Panc1 (cell line): ENCODE measurements at regions not wholly inside any gene's neighbourhood (a gene's known extent, or its start where the extent isn't known, plus 50 kb on each side); places are given as distances from the start of the nearest gene placed in this dataset.

ENCODE experiments used
- POLR2AphosphoS5 ChIP-seq: IDR thresholded peaks from 2 replicates; pipeline ENCODE4 v1.6.1; 2012; ENCODE audit warnings: mild to moderate bottlenecking, low read depth, low read length, moderate library complexity
- SIN3A ChIP-seq: IDR thresholded peaks from 2 replicates; pipeline ENCODE4 v1.6.1; 2012; ENCODE audit warnings: low read depth, mild to moderate bottlenecking, low read length, moderate library complexity, borderline replicate concordance; ENCODE audit not compliant: insufficient read depth
- TCF7L2 ChIP-seq: IDR thresholded peaks from 2 replicates; pipeline ENCODE4 v1.6.1; 2011; ENCODE audit warnings: mild to moderate bottlenecking, low read depth, low read length, inconsistent platforms
- TF ChIP-seq, protein P1 (sequence below): fragments of 450-650 bp; IDR thresholded peaks from 2 replicates; pipeline ENCODE4 v1.5.1; 2017; ENCODE audit warnings: mild to moderate bottlenecking
- TF ChIP-seq, protein P2 (sequence below), 2 experiments: IDR thresholded peaks; 2 replicates each; pipeline ENCODE4 v1.6.1; 2011 to 2012; ENCODE audit warnings: low read depth in 2 of 2, control low read depth in 1 of 2, low read length in 1 of 2, mild to moderate bottlenecking in 1 of 2, moderate library complexity in 1 of 2; ENCODE audit not compliant: insufficient read depth in 1 of 2

DNA sequence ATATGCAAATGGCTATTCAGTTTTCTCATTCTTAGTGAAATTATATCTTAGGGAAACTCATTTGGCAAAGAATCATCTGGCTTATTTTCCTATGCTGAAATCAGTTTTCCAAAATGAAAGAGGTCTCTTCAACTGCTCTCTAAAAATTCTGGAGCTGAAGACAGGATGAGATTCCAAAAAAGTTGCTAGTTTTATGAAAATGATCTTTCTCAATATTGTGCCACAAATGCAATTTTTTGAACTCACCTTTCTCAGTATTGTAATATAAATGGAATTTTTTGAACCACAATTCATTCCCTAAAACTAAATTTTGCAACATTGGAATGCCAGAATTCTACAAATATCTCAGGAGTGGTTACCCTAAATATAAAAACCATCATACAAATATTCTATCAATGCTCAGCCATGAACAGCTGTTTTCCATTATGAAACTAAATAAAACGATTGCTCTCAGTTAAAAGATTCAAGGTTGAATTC, 147.7 kb upstream of the PKDCC start:
- TF ChIP-seq, protein P1, sequence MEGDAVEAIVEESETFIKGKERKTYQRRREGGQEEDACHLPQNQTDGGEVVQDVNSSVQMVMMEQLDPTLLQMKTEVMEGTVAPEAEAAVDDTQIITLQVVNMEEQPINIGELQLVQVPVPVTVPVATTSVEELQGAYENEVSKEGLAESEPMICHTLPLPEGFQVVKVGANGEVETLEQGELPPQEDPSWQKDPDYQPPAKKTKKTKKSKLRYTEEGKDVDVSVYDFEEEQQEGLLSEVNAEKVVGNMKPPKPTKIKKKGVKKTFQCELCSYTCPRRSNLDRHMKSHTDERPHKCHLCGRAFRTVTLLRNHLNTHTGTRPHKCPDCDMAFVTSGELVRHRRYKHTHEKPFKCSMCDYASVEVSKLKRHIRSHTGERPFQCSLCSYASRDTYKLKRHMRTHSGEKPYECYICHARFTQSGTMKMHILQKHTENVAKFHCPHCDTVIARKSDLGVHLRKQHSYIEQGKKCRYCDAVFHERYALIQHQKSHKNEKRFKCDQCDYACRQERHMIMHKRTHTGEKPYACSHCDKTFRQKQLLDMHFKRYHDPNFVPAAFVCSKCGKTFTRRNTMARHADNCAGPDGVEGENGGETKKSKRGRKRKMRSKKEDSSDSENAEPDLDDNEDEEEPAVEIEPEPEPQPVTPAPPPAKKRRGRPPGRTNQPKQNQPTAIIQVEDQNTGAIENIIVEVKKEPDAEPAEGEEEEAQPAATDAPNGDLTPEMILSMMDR: no peak
- no peak for TF ChIP-seq POLR2AphosphoS5
- TF ChIP-seq, protein P2, sequence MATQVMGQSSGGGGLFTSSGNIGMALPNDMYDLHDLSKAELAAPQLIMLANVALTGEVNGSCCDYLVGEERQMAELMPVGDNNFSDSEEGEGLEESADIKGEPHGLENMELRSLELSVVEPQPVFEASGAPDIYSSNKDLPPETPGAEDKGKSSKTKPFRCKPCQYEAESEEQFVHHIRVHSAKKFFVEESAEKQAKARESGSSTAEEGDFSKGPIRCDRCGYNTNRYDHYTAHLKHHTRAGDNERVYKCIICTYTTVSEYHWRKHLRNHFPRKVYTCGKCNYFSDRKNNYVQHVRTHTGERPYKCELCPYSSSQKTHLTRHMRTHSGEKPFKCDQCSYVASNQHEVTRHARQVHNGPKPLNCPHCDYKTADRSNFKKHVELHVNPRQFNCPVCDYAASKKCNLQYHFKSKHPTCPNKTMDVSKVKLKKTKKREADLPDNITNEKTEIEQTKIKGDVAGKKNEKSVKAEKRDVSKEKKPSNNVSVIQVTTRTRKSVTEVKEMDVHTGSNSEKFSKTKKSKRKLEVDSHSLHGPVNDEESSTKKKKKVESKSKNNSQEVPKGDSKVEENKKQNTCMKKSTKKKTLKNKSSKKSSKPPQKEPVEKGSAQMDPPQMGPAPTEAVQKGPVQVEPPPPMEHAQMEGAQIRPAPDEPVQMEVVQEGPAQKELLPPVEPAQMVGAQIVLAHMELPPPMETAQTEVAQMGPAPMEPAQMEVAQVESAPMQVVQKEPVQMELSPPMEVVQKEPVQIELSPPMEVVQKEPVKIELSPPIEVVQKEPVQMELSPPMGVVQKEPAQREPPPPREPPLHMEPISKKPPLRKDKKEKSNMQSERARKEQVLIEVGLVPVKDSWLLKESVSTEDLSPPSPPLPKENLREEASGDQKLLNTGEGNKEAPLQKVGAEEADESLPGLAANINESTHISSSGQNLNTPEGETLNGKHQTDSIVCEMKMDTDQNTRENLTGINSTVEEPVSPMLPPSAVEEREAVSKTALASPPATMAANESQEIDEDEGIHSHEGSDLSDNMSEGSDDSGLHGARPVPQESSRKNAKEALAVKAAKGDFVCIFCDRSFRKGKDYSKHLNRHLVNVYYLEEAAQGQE (IDR thresholded peaks at IDR 0.05; ENCODE audit: insufficient read depth in 1 of 2, low read depth in 2 of 2, low read length in 1 of 2): no peak
- no peak for TF ChIP-seq SIN3A
- no peak for TF ChIP-seq TCF7L2
